ENCODE measurements at regions not wholly inside any gene's neighbourhood (a gene's known extent, or its start where the extent isn't known, plus 50 kb on each side); places are given as distances from the start of the nearest gene placed in this dataset.
A peak's percentile ranks its signal among the peaks of the same experiment; 100 is the strongest.

GRCh38 chr3:41041462-41041861, 157.8 kb upstream of the CTNNB1 start:
- DNase-seq, result no peak

- no peak for DNase-seq
Observed at GRCh38 chr3:41041899-41042298, 157.4 kb upstream of the CTNNB1 start.

GRCh38 chr3:41044523-41044922, 154.8 kb upstream of the CTNNB1 start:
- DNase-seq, result no peak

- DNase-seq, result no peak
Observed at GRCh38 chr3:41045491-41045890, 153.8 kb upstream of the CTNNB1 start.

GRCh38 chr3:41050144-41050543, 149.2 kb upstream of the CTNNB1 start:
- DNase-seq, result no peak

- no peak for DNase-seq
Observed at GRCh38 chr3:41053220-41053619, 146.1 kb upstream of the CTNNB1 start.

GRCh38 chr3:41060106-41060505, 139.2 kb upstream of the CTNNB1 start:
- no peak for DNase-seq

GRCh38 chr3:41064070-41064469, 135.2 kb upstream of the CTNNB1 start:
- DNase-seq, result no peak

GRCh38 chr3:41064526-41064925, 134.8 kb upstream of the CTNNB1 start:
- no peak for DNase-seq

- DNase-seq, result no peak
Observed at GRCh38 chr3:41065340-41065739, 134.0 kb upstream of the CTNNB1 start.

GRCh38 chr3:41073190-41073589, 126.1 kb upstream of the CTNNB1 start:
- no peak for DNase-seq

GRCh38 chr3:41075975-41076374, 123.3 kb upstream of the CTNNB1 start:
- peak in 1 of 3 donors; percentile 19 for DNase-seq

GRCh38 chr3:41076399-41076798, 122.9 kb upstream of the CTNNB1 start:
- DNase-seq, result no peak

- DNase-seq, result no peak
Observed at GRCh38 chr3:41080141-41080540, 119.2 kb upstream of the CTNNB1 start.

GRCh38 chr3:41088882-41089281, 110.4 kb upstream of the CTNNB1 start:
- no peak for DNase-seq

- no peak for DNase-seq
Observed at GRCh38 chr3:41089566-41089965, 109.7 kb upstream of the CTNNB1 start.

- no peak for DNase-seq
Observed at GRCh38 chr3:41092844-41093243, 106.5 kb upstream of the CTNNB1 start.

GRCh38 chr3:41093476-41093875, 105.8 kb upstream of the CTNNB1 start:
- DNase-seq, result no peak

GRCh38 chr3:41094351-41094750, 105.0 kb upstream of the CTNNB1 start:
- peak in 1 of 3 donors; percentile 13 for DNase-seq

GRCh38 chr3:41095702-41096101, 103.6 kb upstream of the CTNNB1 start:
- no peak for DNase-seq

GRCh38 chr3:41097896-41098496, 101.3 kb upstream of the CTNNB1 start:
- no peak for DNase-seq

- no peak for DNase-seq
Observed at GRCh38 chr3:41101231-41101630, 98.1 kb upstream of the CTNNB1 start.

- no peak for DNase-seq
Observed at GRCh38 chr3:41102053-41102556, 97.2 kb upstream of the CTNNB1 start.

- no peak for DNase-seq
Observed at GRCh38 chr3:41102750-41103149, 96.6 kb upstream of the CTNNB1 start.
